Stimulated activated CD4-positive, alpha-beta T cell treated with anti-CD3 and anti-CD28 coated beads, TNF-alpha, amount 100 ng/mL, for 24 hours (primary cell): ENCODE measurements at regions not wholly inside any gene's neighbourhood (a gene's known extent, or its start where the extent isn't known, plus 50 kb on each side); places are given as distances from the start of the nearest gene placed in this dataset.

Experiments used
- DNase-seq, 3 experiments: peaks; one replicate each; pipeline ENCODE4 v3.0.0-alpha.2; 2020; ENCODE audit warnings: low read depth in 3 of 3

GRCh38 chr12:118850244-118850825, 131.0 kb upstream of the SRRM4 start:
- peak in 1 of 3 experiments; percentile 9 for DNase-seq

- no peak for DNase-seq
Observed at GRCh38 chr12:118851891-118852290, 129.4 kb upstream of the SRRM4 start.

- DNase-seq = no peak
Observed at GRCh38 chr12:118853634-118854033, 127.7 kb upstream of the SRRM4 start.

GRCh38 chr12:118855858-118856257, 125.5 kb upstream of the SRRM4 start:
- no peak for DNase-seq

GRCh38 chr12:118866346-118866745, 115.0 kb upstream of the SRRM4 start:
- no peak for DNase-seq

- DNase-seq = no peak
Observed at GRCh38 chr12:118870551-118870950, 110.8 kb upstream of the SRRM4 start.

GRCh38 chr12:118874698-118875548, 106.4 kb upstream of the SRRM4 start:
- no peak for DNase-seq

GRCh38 chr12:118880720-118881493, 100.4 kb upstream of the SRRM4 start:
- DNase-seq = no peak

GRCh38 chr12:118884226-118884625, 97.1 kb upstream of the SRRM4 start:
- DNase-seq = no peak

- DNase-seq = no peak
Observed at GRCh38 chr12:118900993-118901392, 80.3 kb upstream of the SRRM4 start.

- DNase-seq = no peak
Observed at GRCh38 chr12:118908811-118909210, 72.5 kb upstream of the SRRM4 start.

- no peak for DNase-seq
Observed at GRCh38 chr12:118912697-118913270, 68.6 kb upstream of the SRRM4 start.

GRCh38 chr12:118921761-118922160, 59.6 kb upstream of the SRRM4 start:
- DNase-seq = no peak

- no peak for DNase-seq
Observed at GRCh38 chr12:118922405-118922804, 58.9 kb upstream of the SRRM4 start.

GRCh38 chr12:118925407-118925806, 55.9 kb upstream of the SRRM4 start:
- no peak for DNase-seq

- DNase-seq = no peak
Observed at GRCh38 chr12:118925826-118926225, 55.5 kb upstream of the SRRM4 start.
